ENCODE measurements at regions not wholly inside any gene's neighbourhood (a gene's known extent, or its start where the extent isn't known, plus 50 kb on each side); places are given as distances from the start of the nearest gene placed in this dataset.

DNA sequence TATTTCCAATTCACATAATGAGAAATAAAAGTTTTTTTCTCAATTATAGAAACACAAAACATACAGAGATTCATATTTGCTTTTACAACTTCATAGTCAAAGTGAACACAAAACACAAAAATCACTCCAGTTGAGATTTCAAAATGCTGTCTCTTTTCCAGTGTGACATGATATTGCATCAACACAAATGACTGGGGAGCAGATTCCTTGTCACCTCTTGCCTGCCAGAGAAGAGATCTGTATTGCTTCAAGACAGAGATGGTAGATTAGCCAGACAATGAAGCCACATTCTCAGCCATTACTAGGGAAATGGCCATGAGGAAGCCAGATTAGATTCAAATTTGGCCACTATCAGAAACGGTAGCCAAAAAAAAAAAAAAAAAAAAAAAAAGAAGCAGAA, 2313.1 kb upstream of the AGA start:
- TF ChIP-seq CTCF (IDR thresholded peaks at IDR 0.05), result no peak
- no peak for TF ChIP-seq POLR2A (IDR thresholded peaks at IDR 0.05)
